ENCODE measurements at regions not wholly inside any gene's neighbourhood (a gene's known extent, or its start where the extent isn't known, plus 50 kb on each side); places are given as distances from the start of the nearest gene placed in this dataset.

- TF ChIP-seq, protein P1, sequence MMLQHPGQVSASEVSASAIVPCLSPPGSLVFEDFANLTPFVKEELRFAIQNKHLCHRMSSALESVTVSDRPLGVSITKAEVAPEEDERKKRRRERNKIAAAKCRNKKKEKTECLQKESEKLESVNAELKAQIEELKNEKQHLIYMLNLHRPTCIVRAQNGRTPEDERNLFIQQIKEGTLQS (IDR thresholded peaks at IDR 0.05) = no peak
- TF ChIP-seq CTCF (IDR thresholded peaks at IDR 0.05; ENCODE audit: low read depth, low read length, missing input control) = no peak
- no peak for TF ChIP-seq GABPA (IDR thresholded peaks at IDR 0.05 in 1 of 2, conservative IDR thresholded peaks at IDR 0.05 in 1 of 2)
- TF ChIP-seq, protein P2, sequence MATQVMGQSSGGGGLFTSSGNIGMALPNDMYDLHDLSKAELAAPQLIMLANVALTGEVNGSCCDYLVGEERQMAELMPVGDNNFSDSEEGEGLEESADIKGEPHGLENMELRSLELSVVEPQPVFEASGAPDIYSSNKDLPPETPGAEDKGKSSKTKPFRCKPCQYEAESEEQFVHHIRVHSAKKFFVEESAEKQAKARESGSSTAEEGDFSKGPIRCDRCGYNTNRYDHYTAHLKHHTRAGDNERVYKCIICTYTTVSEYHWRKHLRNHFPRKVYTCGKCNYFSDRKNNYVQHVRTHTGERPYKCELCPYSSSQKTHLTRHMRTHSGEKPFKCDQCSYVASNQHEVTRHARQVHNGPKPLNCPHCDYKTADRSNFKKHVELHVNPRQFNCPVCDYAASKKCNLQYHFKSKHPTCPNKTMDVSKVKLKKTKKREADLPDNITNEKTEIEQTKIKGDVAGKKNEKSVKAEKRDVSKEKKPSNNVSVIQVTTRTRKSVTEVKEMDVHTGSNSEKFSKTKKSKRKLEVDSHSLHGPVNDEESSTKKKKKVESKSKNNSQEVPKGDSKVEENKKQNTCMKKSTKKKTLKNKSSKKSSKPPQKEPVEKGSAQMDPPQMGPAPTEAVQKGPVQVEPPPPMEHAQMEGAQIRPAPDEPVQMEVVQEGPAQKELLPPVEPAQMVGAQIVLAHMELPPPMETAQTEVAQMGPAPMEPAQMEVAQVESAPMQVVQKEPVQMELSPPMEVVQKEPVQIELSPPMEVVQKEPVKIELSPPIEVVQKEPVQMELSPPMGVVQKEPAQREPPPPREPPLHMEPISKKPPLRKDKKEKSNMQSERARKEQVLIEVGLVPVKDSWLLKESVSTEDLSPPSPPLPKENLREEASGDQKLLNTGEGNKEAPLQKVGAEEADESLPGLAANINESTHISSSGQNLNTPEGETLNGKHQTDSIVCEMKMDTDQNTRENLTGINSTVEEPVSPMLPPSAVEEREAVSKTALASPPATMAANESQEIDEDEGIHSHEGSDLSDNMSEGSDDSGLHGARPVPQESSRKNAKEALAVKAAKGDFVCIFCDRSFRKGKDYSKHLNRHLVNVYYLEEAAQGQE (IDR thresholded peaks at IDR 0.05) = no peak
- TF ChIP-seq NR2F2 (IDR thresholded peaks at IDR 0.05) = no peak
- no peak for TF ChIP-seq ZBTB33 (IDR thresholded peaks at IDR 0.05)
- no peak for TF ChIP-seq TAF1 (conservative IDR thresholded peaks at IDR 0.05)
- no peak for TF ChIP-seq SP1 (IDR thresholded peaks at IDR 0.05)
- no peak for TF ChIP-seq YY1 (IDR thresholded peaks at IDR 0.05)
These were observed 359.0 kb downstream of the JRKL start for GRCh38 chr11:96748639-96749370.
